ENCODE measurements at regions not wholly inside any gene's neighbourhood (a gene's known extent, or its start where the extent isn't known, plus 50 kb on each side); places are given as distances from the start of the nearest gene placed in this dataset.
A peak's percentile ranks its signal among the peaks of the same experiment; 100 is the strongest.

DNA sequence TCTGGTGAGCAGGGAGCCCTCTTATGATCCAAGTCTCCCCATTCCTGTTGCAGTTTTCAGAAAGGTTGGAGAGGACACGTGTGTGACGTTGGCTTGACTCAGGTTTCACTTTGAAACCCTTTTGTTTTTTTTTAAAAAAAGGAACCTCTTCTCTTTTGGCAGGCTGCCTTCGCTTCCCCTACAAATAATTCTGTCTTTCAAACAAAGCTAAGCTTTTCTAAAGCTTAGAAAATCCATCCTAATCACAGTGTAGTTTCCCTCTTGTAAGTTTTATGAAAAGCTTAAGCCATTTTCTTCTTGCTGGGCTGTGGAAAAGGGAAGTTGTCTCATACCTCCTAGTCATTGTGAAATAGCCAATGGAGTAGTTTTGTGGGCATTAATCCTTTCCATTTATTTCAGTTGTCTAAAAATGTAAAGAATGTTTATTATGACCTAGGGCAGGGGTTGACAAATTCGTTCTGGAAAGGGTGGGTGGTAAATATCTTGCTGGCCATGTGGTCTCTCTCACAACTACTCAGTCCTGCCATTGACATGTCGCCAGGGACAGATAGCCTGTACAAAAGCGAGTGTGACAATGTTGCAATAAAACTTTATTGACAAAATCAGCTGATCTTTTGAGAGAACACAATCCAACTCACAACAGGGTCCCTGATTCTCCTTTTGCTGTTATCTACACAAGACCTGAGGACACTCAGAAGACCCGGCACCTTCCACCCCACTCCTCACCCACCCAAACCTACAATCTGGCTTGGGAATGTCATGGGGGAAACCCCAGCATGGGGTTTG, 878.8 kb downstream of the RNF144A start:
- intact Hi-C loops (cut with DNase I) = no loop called here
- no peak overlapping the region for H3K4me3 ChIP-seq
- H3K27ac ChIP-seq = peak overlapping the region in 2 of 4 donors; percentile 25 to 34
- TF ChIP-seq, protein P1, sequence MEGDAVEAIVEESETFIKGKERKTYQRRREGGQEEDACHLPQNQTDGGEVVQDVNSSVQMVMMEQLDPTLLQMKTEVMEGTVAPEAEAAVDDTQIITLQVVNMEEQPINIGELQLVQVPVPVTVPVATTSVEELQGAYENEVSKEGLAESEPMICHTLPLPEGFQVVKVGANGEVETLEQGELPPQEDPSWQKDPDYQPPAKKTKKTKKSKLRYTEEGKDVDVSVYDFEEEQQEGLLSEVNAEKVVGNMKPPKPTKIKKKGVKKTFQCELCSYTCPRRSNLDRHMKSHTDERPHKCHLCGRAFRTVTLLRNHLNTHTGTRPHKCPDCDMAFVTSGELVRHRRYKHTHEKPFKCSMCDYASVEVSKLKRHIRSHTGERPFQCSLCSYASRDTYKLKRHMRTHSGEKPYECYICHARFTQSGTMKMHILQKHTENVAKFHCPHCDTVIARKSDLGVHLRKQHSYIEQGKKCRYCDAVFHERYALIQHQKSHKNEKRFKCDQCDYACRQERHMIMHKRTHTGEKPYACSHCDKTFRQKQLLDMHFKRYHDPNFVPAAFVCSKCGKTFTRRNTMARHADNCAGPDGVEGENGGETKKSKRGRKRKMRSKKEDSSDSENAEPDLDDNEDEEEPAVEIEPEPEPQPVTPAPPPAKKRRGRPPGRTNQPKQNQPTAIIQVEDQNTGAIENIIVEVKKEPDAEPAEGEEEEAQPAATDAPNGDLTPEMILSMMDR (IDR thresholded peaks at IDR 0.05) = no peak
- H3K36me3 ChIP-seq = no peaks in the 10 kb centered on the region
- H3K4me1 ChIP-seq = peaks cover 5 to 25% (median 6%) of the 10 kb centered on the region in 3 donors
- 17 to 31% methylated on average over 6 to 7 of the region's 7 CpGs for WGBS, 2 donors
- H3K27me3 ChIP-seq = peaks cover 0 to 52% (median 0%) of the 10 kb centered on the region in 4 donors
- H3K9me3 ChIP-seq = peaks cover 0 to 4% (median 3%) of the 10 kb centered on the region in 3 donors
- no peak for DNase-seq

DNA sequence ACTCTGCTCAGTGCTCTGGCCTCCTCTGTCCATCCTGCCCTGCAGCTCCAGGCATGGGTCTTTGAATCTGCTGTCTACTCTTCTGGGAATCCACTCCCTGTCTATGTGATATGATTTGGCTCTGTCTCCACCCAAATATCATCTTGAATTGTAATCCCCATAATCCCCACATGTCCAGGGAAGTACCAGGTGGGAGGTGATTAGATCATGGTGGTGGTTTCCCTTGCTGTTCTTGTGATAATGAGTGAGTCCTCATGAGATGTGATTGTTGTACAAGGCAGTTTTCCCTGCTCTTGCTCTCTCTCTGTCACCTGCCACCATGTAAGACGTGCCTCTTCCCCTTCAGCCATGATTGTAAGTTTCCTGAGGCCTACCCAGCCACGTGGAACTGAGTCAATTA, 881.8 kb upstream of the ID2 start:
- TF ChIP-seq, protein P1 (IDR thresholded peaks at IDR 0.05) = no peak
- TF ChIP-seq POLR2A (IDR thresholded peaks at IDR 0.05) = no peak

DNA sequence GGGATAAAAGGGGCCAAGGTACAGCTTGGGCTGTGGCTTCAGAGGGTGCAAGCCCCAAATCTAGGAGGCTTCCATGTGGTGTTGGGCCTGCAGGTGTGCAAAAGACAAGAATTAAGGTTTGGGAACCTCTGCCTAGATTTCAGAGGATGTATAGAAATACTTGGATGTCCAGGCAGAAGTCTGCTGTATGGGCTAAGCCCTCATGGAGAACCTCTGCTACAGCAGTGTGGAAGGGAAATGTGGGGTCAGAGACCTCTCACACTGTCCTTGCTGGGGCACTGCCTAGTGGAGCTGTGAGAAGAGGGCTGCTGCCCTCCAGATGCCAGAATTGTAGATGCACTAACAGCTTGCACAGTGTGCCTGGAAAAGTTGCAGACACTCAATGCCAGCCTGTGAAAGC, 880.6 kb upstream of the ID2 start:
- no peak for TF ChIP-seq POLR2A (IDR thresholded peaks at IDR 0.05)
- TF ChIP-seq, protein P1 (IDR thresholded peaks at IDR 0.05) = no peak
- intact Hi-C loops (cut with DNase I) = no loop called here
- H3K27ac ChIP-seq = no peak overlapping the region
- H3K36me3 ChIP-seq = no peaks in the 10 kb centered on the region
- DNase-seq = no peak
- peaks cover 0 to 15% (median 9%) of the 10 kb centered on the region in 3 donors for H3K9me3 ChIP-seq
- H3K27me3 ChIP-seq = peaks cover 0 to 33% (median 0%) of the 10 kb centered on the region in 4 donors
- no peak overlapping the region for H3K4me3 ChIP-seq
- peaks cover 3 to 6% (median 3%) of the 10 kb centered on the region in 3 donors for H3K4me1 ChIP-seq

More for the DNA sequence above, 881.8 kb upstream of the ID2 start:
- Histone ChIP-seq H3K9me3 (peaks cover 0 to 15% (median 9%) of the 10 kb centered on the region in 3 donors), H3K27me3 (peaks cover 0 to 29% (median 0%) of the 10 kb centered on the region in 4 donors), H3K4me3 (no peak overlapping the region), H3K27ac (no peak overlapping the region), H3K4me1 (peaks cover 5 to 16% (median 6%) of the 10 kb centered on the region in 3 donors), H3K36me3 (no peaks in the 10 kb centered on the region)
- WGBS, 2 donors = 53 to 100% methylated on average over 1 to 2 of the region's 2 CpGs
- intact Hi-C loops (cut with DNase I) = no loop called here
- no peak for DNase-seq

DNA sequence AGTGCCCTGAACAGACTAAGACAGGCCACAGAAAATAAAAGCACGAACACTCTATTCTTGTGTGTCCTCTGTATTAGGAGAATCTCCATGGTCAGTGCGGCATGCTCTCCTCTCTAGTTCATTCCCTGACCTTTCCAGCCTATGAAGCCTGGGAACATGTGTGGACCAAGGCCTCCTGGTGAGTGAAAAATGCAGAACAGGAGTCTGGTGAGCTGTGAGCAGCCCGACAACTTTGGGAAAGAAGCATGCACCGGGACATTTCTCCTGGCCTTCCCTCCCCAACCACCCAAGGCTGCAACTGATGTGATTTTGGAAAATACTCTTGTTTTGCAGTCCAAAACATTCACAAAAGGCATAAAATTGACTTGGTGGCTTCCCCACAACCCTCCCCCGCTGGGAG, 878.3 kb upstream of the ID2 start:
- TF ChIP-seq, protein P1 (IDR thresholded peaks at IDR 0.05) = no peak
- TF ChIP-seq POLR2A (IDR thresholded peaks at IDR 0.05) = no peak
- H3K4me3 ChIP-seq = no peak overlapping the region
- peaks cover 0 to 15% (median 9%) of the 10 kb centered on the region in 3 donors for H3K9me3 ChIP-seq
- no peak for DNase-seq
- H3K4me1 ChIP-seq = no peaks in the 10 kb centered on the region
- intact Hi-C loops (cut with DNase I) = no loop called here
- peaks cover 0 to 30% (median 0%) of the 10 kb centered on the region in 4 donors for H3K27me3 ChIP-seq
- H3K27ac ChIP-seq = no peak overlapping the region
- 80 to 95% methylated on average over 5 of the region's 5 CpGs for WGBS, 2 donors
- H3K36me3 ChIP-seq = no peaks in the 10 kb centered on the region

DNA sequence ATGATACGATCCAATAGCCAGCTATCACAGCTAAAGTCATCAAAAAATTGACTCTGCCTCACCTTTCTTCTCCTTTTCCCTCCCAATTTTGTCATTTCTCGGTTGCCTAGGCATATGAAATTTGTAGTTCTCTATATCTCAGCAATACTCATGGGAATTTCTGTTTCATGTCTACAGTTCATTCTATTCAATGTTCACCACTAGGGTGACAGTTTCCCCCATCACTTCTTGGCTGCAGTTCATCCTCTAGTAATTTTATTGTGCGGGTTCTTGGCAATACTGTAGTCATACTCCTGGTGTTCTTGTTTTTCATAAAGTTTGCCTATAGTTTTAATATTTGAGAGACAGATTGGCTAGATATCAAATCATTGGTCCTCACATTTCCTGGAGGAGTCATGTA, 872.2 kb upstream of the ID2 start:
- Histone ChIP-seq H3K4me1 (no peaks in the 10 kb centered on the region), H3K27me3 (peaks cover 0 to 8% (median 0%) of the 10 kb centered on the region in 4 donors), H3K36me3 (no peaks in the 10 kb centered on the region), H3K4me3 (no peak overlapping the region), H3K9me3 (no peaks in the 10 kb centered on the region), H3K27ac (no peak overlapping the region)
- DNase-seq = no peak
- TF ChIP-seq, protein P1 (IDR thresholded peaks at IDR 0.05) = no peak
- no peak for TF ChIP-seq POLR2A (IDR thresholded peaks at IDR 0.05)
- intact Hi-C loops (cut with DNase I) = no loop called here
- WGBS, 2 donors = 67 to 76% methylated on average over 3 of the region's 3 CpGs
